ENCODE measurements at regions not wholly inside any gene's neighbourhood (a gene's known extent, or its start where the extent isn't known, plus 50 kb on each side); places are given as distances from the start of the nearest gene placed in this dataset.
"Not testable (repeated sequence)": the region's sequence is repeated elsewhere in the genome, so short reads cannot be mapped to it uniquely, and the experiment has no call there.

- TF ChIP-seq CTCF (IDR thresholded peaks at IDR 0.05) (no peak), ZFX (IDR thresholded peaks at IDR 0.05; ENCODE audit: borderline replicate concordance) (no peak)
- H3K27ac ChIP-seq, result no peak overlapping the region
These were observed 94.5 kb upstream of the TMEM178A start for GRCh38 chr2:39571111-39571731.

- TF ChIP-seq CTCF (IDR thresholded peaks at IDR 0.05), result no peak
- no peak for TF ChIP-seq ZFX (IDR thresholded peaks at IDR 0.05; ENCODE audit: borderline replicate concordance)
These were observed 92.4 kb upstream of the TMEM178A start for GRCh38 chr2:39573276-39573675.

GRCh38 chr2:39581866-39582265 is 83.9 kb upstream of the TMEM178A start:
- no peak for TF ChIP-seq ZFX (IDR thresholded peaks at IDR 0.05; ENCODE audit: borderline replicate concordance)
- no peak for TF ChIP-seq CTCF (IDR thresholded peaks at IDR 0.05)
- no peak overlapping the region for H3K27ac ChIP-seq

More at GRCh38 chr2:39573276-39573675, 92.4 kb upstream of the TMEM178A start:
- no peak overlapping the region for H3K27ac ChIP-seq

GRCh38 chr2:39583213-39583612 is 82.5 kb upstream of the TMEM178A start:
- TF ChIP-seq ZFX (IDR thresholded peaks at IDR 0.05; ENCODE audit: borderline replicate concordance), result no peak
- no peak for TF ChIP-seq CTCF (IDR thresholded peaks at IDR 0.05)
- no peak overlapping the region for H3K27ac ChIP-seq

- no peak for TF ChIP-seq CTCF (IDR thresholded peaks at IDR 0.05)
- no peak for TF ChIP-seq ZFX (IDR thresholded peaks at IDR 0.05; ENCODE audit: borderline replicate concordance)
- no peak overlapping the region for H3K27ac ChIP-seq
These were observed 81.9 kb upstream of the TMEM178A start for GRCh38 chr2:39583781-39584180.

- no peak overlapping the region for H3K27ac ChIP-seq
- TF ChIP-seq ZFX (IDR thresholded peaks at IDR 0.05; ENCODE audit: borderline replicate concordance) (no peak), CTCF (IDR thresholded peaks at IDR 0.05) (no peak)
These were observed 81.3 kb upstream of the TMEM178A start for GRCh38 chr2:39584283-39584965.

GRCh38 chr2:39585531-39585930 is 80.2 kb upstream of the TMEM178A start:
- not testable (repeated sequence) for H3K27ac ChIP-seq

All from 22Rv1 (cell line).